Stomach (tissue), 8 donors: ENCODE measurements at regions not wholly inside any gene's neighbourhood (a gene's known extent, or its start where the extent isn't known, plus 50 kb on each side); places are given as distances from the start of the nearest gene placed in this dataset.
"Not testable (repeated sequence)": the region's sequence is repeated elsewhere in the genome, so short reads cannot be mapped to it uniquely, and the experiment has no call there.

Experiments
- DNase-seq, 2 donors: peaks; one replicate each; pipeline versions ENCODE4 v3.0.0 to v3.0.0-alpha.2; 2013 to 2019
- H3K27ac ChIP-seq, 5 donors: fragments of 200-600 bp in 4 of 5; sonication (generic) in 4 of 5; one replicate each; pipeline ENCODE4 v1.5.1; 2013 to 2019; ENCODE audit warnings: mild to moderate bottlenecking in 1 of 5, moderate library complexity in 1 of 5
- H3K27me3 ChIP-seq, 3 donors: fragments of 200-600 bp; sonication (generic); one replicate each; pipeline ENCODE4 v1.5.1; 2017 to 2019; ENCODE audit warnings: mixed run types in 1 of 3
- H3K36me3 ChIP-seq, 4 donors: fragments of 200-600 bp; sonication (generic); 1 replicate in 3 of 4; 2 replicates in 1 of 4; pipeline ENCODE4 v1.5.1; 2016 to 2019
- H3K4me1 ChIP-seq, 4 donors: fragments of 200-600 bp; sonication (generic); one replicate each; pipeline ENCODE4 v1.5.1; 2016 to 2019
- H3K4me3 ChIP-seq, 4 donors: fragments of 200-600 bp; sonication (generic) in 3 of 4; one replicate each; pipeline ENCODE4 v1.5.1; 2016 to 2019; ENCODE audit warnings: mild to moderate bottlenecking in 1 of 4
- H3K9me3 ChIP-seq, 4 donors: fragments of 200-600 bp; sonication (generic); one replicate each; pipeline ENCODE4 v1.5.1; 2016 to 2019
- CTCF ChIP-seq, 7 experiments: fragments of 450-650 bp in 4 of 7; fragments of 200-600 bp in 3 of 7; sonication (generic) in 3 of 7; IDR thresholded peaks; one replicate each; pipeline ENCODE4 v1.5.1; 2016 to 2019; ENCODE audit warnings: antibody characterized with exemption in 7 of 7, control low read depth in 2 of 7, mild to moderate bottlenecking in 1 of 7
- EP300 ChIP-seq: sonication (generic); formaldehyde crosslinking; IDR thresholded peaks from one replicate; pipeline ENCODE4 v1.6.1; 2017; ENCODE audit warnings: antibody characterized with exemption
- POLR2A ChIP-seq, 4 donors: fragments of 450-650 bp; IDR thresholded peaks; one replicate each; pipeline ENCODE4 v1.6.1; 2016; ENCODE audit warnings: antibody characterized with exemption in 4 of 4, control low read depth in 2 of 4, mild to moderate bottlenecking in 1 of 4, moderate library complexity in 1 of 4
- POLR2AphosphoS5 ChIP-seq, 3 donors: sonication (generic); formaldehyde crosslinking; IDR thresholded peaks; one replicate each; pipeline ENCODE4 v1.6.1; 2016; ENCODE audit warnings: antibody characterized with exemption in 3 of 3
- WGBS, 5 donors: extraction: QIAGEN DNeasy Blood & Tissue Kit in 3 of 5; methylation state at CpG; one replicate each; pipeline versions ENCODE4 v1.1.5 to v1.1.7; 2013 to 2018; 5-methylcytosine and 5-hydroxymethylcytosine counted together
- intact Hi-C: fragments of 100-400 bp; cut with DNase I; formaldehyde crosslinking; loops from one replicate; pipeline ENCODE4 v1.15.1; 2023; ENCODE audit warnings: low total_unique reads
- donor health status: healthy with polysubstance abuse.
- donor health status: Bipolar disorder and iron deficiency.
- donor health status: healthy.

- intact Hi-C loops: no loop called here
- WGBS, 5 donors: 49 to 66% (median 62%) methylated on average over 2 of the region's 2 CpGs
These were observed 193.0 kb upstream of the REG3G start for GRCh38 chr2:78832481-78832880.

GRCh38 chr2:78839259-78839658 lies 186.2 kb upstream of the REG3G start:
- intact Hi-C loops: no loop called here
- Histone ChIP-seq H3K36me3 (no peaks in the 10 kb centered on the region), H3K4me1 (no peaks in the 10 kb centered on the region), H3K27me3 (no peaks in the 10 kb centered on the region), H3K4me3 (no peak overlapping the region), H3K27ac (no peak overlapping the region), H3K9me3 (no peaks in the 10 kb centered on the region)
- TF ChIP-seq POLR2A (IDR thresholded peaks at IDR 0.05): no peak
- no peak for TF ChIP-seq CTCF (IDR thresholded peaks at IDR 0.05)
- TF ChIP-seq POLR2AphosphoS5 (IDR thresholded peaks at IDR 0.05): no peak
- no peak for TF ChIP-seq EP300
- no peak for DNase-seq
- 5 to 22% (median 17%) methylated on average over 3 of the region's 3 CpGs for WGBS, 5 donors

More at GRCh38 chr2:78832481-78832880, 193.0 kb upstream of the REG3G start:
- Histone ChIP-seq H3K36me3 (no peaks in the 10 kb centered on the region), H3K27me3 (no peaks in the 10 kb centered on the region), H3K9me3 (no peaks in the 10 kb centered on the region), H3K4me3 (no peak overlapping the region), H3K4me1 (no peaks in the 10 kb centered on the region), H3K27ac (no peak overlapping the region)
- no peak for DNase-seq
- TF ChIP-seq EP300 (no peak), CTCF (IDR thresholded peaks at IDR 0.05) (no peak), POLR2A (IDR thresholded peaks at IDR 0.05) (no peak), POLR2AphosphoS5 (IDR thresholded peaks at IDR 0.05) (no peak)

- H3K4me1 ChIP-seq, intact Hi-C loops, H3K9me3 ChIP-seq, H3K27ac ChIP-seq, H3K4me3 ChIP-seq, DNase-seq, H3K36me3 ChIP-seq, H3K27me3 ChIP-seq: not testable (repeated sequence)
- WGBS, 5 donors: 83 to 96% (median 94%) methylated on average over 10 of the region's 10 CpGs
These were observed 185.2 kb upstream of the REG3G start for GRCh38 chr2:78840311-78840710.

- Histone ChIP-seq H3K4me1 (no peaks in the 10 kb centered on the region), H3K27ac (no peak overlapping the region), H3K27me3 (no peaks in the 10 kb centered on the region), H3K36me3 (no peaks in the 10 kb centered on the region), H3K4me3 (no peak overlapping the region), H3K9me3 (no peaks in the 10 kb centered on the region)
- TF ChIP-seq POLR2A (IDR thresholded peaks at IDR 0.05) (no peak), CTCF (IDR thresholded peaks at IDR 0.05) (no peak), EP300 (no peak), POLR2AphosphoS5 (IDR thresholded peaks at IDR 0.05) (no peak)
- DNase-seq: no peak
- 37 to 52% (median 49%) methylated on average over 4 of the region's 4 CpGs for WGBS, 5 donors
- intact Hi-C loops: no loop called here
These were observed 179.8 kb upstream of the REG3G start for GRCh38 chr2:78845664-78846185.

GRCh38 chr2:78861546-78861945 lies 164.0 kb upstream of the REG3G start:
- no peaks in the 10 kb centered on the region for H3K27me3 ChIP-seq
- no peak overlapping the region for H3K27ac ChIP-seq
- no peaks in the 10 kb centered on the region for H3K36me3 ChIP-seq
- TF ChIP-seq POLR2A (IDR thresholded peaks at IDR 0.05) (no peak), POLR2AphosphoS5 (IDR thresholded peaks at IDR 0.05) (no peak), CTCF (IDR thresholded peaks at IDR 0.05) (peak in 2 of 7 experiments; percentile 28 to 39), EP300 (no peak)
- H3K4me1 ChIP-seq: no peaks in the 10 kb centered on the region
- intact Hi-C loops: no loop called here
- peak in 1 of 2 donors; percentile 33 for DNase-seq
- WGBS, 5 donors: 37 to 62% (median 44%) methylated on average over 6 of the region's 6 CpGs
- H3K4me3 ChIP-seq: no peak overlapping the region
- no peaks in the 10 kb centered on the region for H3K9me3 ChIP-seq
